ENCODE measurements at regions not wholly inside any gene's neighbourhood (a gene's known extent, or its start where the extent isn't known, plus 50 kb on each side); places are given as distances from the start of the nearest gene placed in this dataset.

- Histone ChIP-seq H3K4me1 (no peaks in the 10 kb centered on the region), H3K36me3 (no peaks in the 10 kb centered on the region), H3K9me3 (no peaks in the 10 kb centered on the region), H3K27ac (no peak overlapping the region), H3K4me3 (no peak overlapping the region), H3K27me3 (no peaks in the 10 kb centered on the region)
- intact Hi-C loops (cut with DNase I; ENCODE audit: low total_unique reads) (no loop called here), in situ Hi-C loops (cut with MboI; ENCODE audit: low pct_ligation_motif_present in 1 of 4, low pct_unique_long_range_greater_than_20kb in 1 of 4, low sequenced_read_pairs in 3 of 4) (loop anchor here in 3 of 4 donors (10.0 to 25.0 kb wide), 2 partner anchors 206 to 208 kb away; no protein-coding TSS in a partner anchor)
- DNase-seq, result peak; percentile 24
- WGBS, 2 donors (ENCODE audit: low coverage in 1 of 2), result 77 to 85% methylated on average over 4 to 21 of the region's 21 CpGs
- TF ChIP-seq POLR2A (IDR thresholded peaks at IDR 0.05) (no peak), EP300 (IDR thresholded peaks at IDR 0.05; ENCODE audit: low read depth) (no peak), POLR2AphosphoS5 (IDR thresholded peaks at IDR 0.05) (no peak)
- TF ChIP-seq, protein P1, sequence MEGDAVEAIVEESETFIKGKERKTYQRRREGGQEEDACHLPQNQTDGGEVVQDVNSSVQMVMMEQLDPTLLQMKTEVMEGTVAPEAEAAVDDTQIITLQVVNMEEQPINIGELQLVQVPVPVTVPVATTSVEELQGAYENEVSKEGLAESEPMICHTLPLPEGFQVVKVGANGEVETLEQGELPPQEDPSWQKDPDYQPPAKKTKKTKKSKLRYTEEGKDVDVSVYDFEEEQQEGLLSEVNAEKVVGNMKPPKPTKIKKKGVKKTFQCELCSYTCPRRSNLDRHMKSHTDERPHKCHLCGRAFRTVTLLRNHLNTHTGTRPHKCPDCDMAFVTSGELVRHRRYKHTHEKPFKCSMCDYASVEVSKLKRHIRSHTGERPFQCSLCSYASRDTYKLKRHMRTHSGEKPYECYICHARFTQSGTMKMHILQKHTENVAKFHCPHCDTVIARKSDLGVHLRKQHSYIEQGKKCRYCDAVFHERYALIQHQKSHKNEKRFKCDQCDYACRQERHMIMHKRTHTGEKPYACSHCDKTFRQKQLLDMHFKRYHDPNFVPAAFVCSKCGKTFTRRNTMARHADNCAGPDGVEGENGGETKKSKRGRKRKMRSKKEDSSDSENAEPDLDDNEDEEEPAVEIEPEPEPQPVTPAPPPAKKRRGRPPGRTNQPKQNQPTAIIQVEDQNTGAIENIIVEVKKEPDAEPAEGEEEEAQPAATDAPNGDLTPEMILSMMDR (IDR thresholded peaks at IDR 0.05), result no peak
These were observed 97.9 kb upstream of the IKZF1 start for GRCh38 chr7:50206453-50207250.

DNA sequence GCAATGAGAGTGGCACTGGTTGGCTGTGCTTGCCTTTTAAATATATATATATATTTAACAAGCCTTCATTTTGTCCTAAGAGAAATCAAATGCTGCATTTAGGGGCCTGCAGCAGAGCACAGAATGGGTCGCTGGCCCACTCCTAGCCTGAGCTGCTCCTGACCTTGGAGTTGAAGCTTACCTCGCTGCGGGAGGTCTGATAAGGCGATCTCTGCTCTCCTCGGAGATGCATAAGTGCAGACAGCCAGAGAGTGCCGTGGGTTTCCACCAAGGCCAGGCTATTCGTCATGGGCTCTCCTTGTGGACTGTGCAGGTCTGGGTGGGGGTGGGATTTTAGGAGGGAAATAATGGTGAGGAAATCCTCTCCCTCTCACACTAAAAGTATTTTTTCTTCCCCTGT, 99.5 kb upstream of the IKZF1 start:
- no peaks in the 10 kb centered on the region for H3K36me3 ChIP-seq
- TF ChIP-seq POLR2AphosphoS5 (IDR thresholded peaks at IDR 0.05) (no peak), POLR2A (IDR thresholded peaks at IDR 0.05) (no peak), EP300 (IDR thresholded peaks at IDR 0.05; ENCODE audit: low read depth) (no peak)
- TF ChIP-seq, protein P1 (IDR thresholded peaks at IDR 0.05), result no peak
- H3K4me1 ChIP-seq, result no peaks in the 10 kb centered on the region
- H3K27ac ChIP-seq, result no peak overlapping the region
- H3K4me3 ChIP-seq, result no peak overlapping the region
- no peak for DNase-seq
- no peaks in the 10 kb centered on the region for H3K9me3 ChIP-seq
- in situ Hi-C loops (cut with MboI; ENCODE audit: low pct_ligation_motif_present in 1 of 4, low pct_unique_long_range_greater_than_20kb in 1 of 4, low sequenced_read_pairs in 3 of 4), result loop anchor here in 3 of 4 donors (10.0 to 25.0 kb wide), 2 partner anchors 207 to 210 kb away; no protein-coding TSS in a partner anchor
- whole genome bisulfite sequencing, 2 donors (ENCODE audit: low coverage in 1 of 2), result 62% methylated on average over 7 of the region's 7 CpGs; no CpG with 5 or more reads in 1 of the 2 donors
- intact Hi-C loops (cut with DNase I; ENCODE audit: low total_unique reads), result no loop called here
- H3K27me3 ChIP-seq, result no peaks in the 10 kb centered on the region

GRCh38 chr7:50204581-50204980, 99.9 kb upstream of the IKZF1 start:
- Histone ChIP-seq H3K27me3 (no peaks in the 10 kb centered on the region), H3K4me3 (no peak overlapping the region), H3K4me1 (no peaks in the 10 kb centered on the region), H3K36me3 (no peaks in the 10 kb centered on the region), H3K27ac (no peak overlapping the region), H3K9me3 (no peaks in the 10 kb centered on the region)
- TF ChIP-seq EP300 (IDR thresholded peaks at IDR 0.05; ENCODE audit: low read depth) (no peak), POLR2AphosphoS5 (IDR thresholded peaks at IDR 0.05) (no peak), POLR2A (IDR thresholded peaks at IDR 0.05) (no peak)
- TF ChIP-seq, protein P1 (IDR thresholded peaks at IDR 0.05), result no peak
- in situ Hi-C loops (cut with MboI; ENCODE audit: low pct_ligation_motif_present in 1 of 4, low pct_unique_long_range_greater_than_20kb in 1 of 4, low sequenced_read_pairs in 3 of 4) (loop anchor here in 3 of 4 donors (10.0 to 25.0 kb wide), 2 partner anchors 208 to 210 kb away; no protein-coding TSS in a partner anchor), intact Hi-C loops (cut with DNase I; ENCODE audit: low total_unique reads) (no loop called here)
- 33 to 59% methylated on average over 5 of the region's 5 CpGs for WGBS, 2 donors (ENCODE audit: low coverage in 1 of 2)
- no peak for DNase-seq

DNA sequence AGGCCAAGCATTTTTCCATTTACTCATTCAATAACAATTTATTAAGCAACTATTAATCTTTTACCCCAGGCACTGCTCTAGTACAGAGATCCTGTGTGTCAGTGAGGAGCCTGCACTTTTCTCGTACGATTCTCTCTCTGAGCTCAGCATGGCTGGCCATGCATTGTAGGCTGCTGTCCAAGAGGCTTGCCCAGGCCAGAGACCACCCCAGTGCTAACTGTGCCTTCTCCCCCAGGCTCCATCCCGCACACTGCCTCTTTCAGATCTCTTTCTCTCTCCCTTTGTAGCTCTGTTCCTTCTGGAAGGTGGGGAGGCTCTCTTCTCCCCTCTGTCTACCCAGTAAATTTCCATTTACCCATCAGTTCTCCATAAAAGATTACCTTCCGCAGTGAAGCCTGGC, 101.0 kb upstream of the IKZF1 start:
- no peaks in the 10 kb centered on the region for H3K4me1 ChIP-seq
- DNase-seq, result no peak

More for the DNA sequence above, 101.0 kb upstream of the IKZF1 start:
- no peak overlapping the region for H3K4me3 ChIP-seq
- no peaks in the 10 kb centered on the region for H3K36me3 ChIP-seq
- no peak overlapping the region for H3K27ac ChIP-seq
- H3K9me3 ChIP-seq, result no peaks in the 10 kb centered on the region
- no peaks in the 10 kb centered on the region for H3K27me3 ChIP-seq
- intact Hi-C loops (cut with DNase I; ENCODE audit: low total_unique reads) (no loop called here), in situ Hi-C loops (cut with MboI; ENCODE audit: low pct_ligation_motif_present in 1 of 4, low pct_unique_long_range_greater_than_20kb in 1 of 4, low sequenced_read_pairs in 3 of 4) (loop anchor here in 3 of 4 donors (10.0 to 25.0 kb wide), 2 partner anchors 209 to 211 kb away; no protein-coding TSS in a partner anchor)
- TF ChIP-seq, protein P1 (IDR thresholded peaks at IDR 0.05), result no peak
- no peak for TF ChIP-seq EP300 (IDR thresholded peaks at IDR 0.05; ENCODE audit: low read depth)
- TF ChIP-seq POLR2A (IDR thresholded peaks at IDR 0.05), result no peak
- no peak for TF ChIP-seq POLR2AphosphoS5 (IDR thresholded peaks at IDR 0.05)
- WGBS, 2 donors (ENCODE audit: low coverage in 1 of 2), result 76 to 82% methylated on average over 4 of the region's 4 CpGs
